ENCODE measurements at regions not wholly inside any gene's neighbourhood (a gene's known extent, or its start where the extent isn't known, plus 50 kb on each side); places are given as distances from the start of the nearest gene placed in this dataset.
A peak's percentile ranks its signal among the peaks of the same experiment; 100 is the strongest.

DNA sequence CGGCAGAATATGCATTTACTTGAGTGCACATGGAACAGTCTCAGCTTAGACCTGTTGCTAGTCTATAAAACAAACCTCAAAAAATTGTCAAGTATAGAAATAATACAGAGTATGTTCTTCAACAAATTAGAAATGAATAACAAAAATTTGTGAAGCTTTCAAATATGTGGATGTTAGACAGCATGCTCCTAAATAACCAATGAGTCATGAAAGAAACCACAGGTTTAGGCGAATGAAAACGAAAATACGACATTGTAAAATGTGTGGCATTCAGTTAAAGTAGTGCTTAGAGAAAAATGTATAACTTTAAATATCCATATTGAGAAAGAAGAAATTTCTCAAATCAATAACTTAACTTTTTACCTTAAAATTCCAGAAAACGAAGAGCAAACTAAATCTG is 760.0 kb upstream of the SORCS1 start:
- in situ Hi-C loops (cut with HindIII; ENCODE audit: low pct_unique_long_range_greater_than_20kb, low sequenced_read_pairs): no loop called here
- DNase-seq (ENCODE audit: low read depth, low spot score): no peak

DNA sequence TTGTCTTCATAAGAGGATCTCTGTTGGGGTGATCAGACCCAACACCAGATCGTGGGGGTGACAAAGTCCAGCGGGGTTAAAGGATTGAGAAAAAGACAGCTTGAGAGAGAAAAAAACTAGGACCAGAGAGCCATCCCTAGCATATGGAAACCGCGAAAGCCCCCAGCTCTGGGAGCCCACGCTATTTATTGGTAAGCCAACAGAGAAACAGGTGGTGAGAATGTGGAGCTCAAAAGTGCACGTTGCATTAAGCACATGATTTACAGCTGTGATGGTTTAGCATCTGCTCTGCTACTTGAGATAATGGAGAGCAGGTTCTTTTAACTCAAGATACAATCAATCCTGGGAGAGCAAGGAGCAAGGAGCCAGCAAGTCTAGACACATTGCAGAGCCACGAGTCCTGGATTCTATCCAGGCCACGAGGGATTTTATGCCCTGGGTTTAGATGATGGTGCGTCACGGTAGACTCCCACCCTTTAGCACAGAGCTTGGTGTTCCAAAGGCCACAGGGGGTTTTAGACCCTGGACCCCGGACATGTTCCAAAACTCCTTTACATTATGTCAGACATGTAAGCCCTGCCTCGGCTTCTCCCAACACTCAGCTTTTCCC is 755.2 kb upstream of the SORCS1 start:
- in situ Hi-C loops (cut with HindIII; ENCODE audit: low pct_unique_long_range_greater_than_20kb, low sequenced_read_pairs): no loop called here
- no peak for DNase-seq (ENCODE audit: low read depth, low spot score)

DNA sequence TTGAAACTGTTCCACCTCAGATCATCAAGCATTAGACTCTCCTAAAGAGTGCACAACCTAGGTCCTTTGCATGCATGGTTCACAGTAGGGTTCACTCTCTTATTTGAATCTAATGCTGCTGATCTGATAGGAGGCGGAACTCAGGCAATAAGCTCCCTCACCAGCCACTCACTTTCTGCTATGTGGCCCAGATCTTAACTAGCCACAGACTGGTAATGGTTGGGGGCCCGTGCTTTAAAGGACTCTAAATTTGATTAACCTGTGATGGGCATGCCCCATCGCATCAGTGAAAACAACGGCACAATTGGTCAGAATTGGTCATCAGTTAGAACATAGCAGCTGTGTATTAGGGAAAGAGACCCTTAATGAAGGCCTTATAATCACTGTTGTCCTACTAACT is 753.7 kb upstream of the SORCS1 start:
- in situ Hi-C loops (cut with HindIII; ENCODE audit: low pct_unique_long_range_greater_than_20kb, low sequenced_read_pairs): no loop called here
- DNase-seq (ENCODE audit: low read depth, low spot score): no peak

DNA sequence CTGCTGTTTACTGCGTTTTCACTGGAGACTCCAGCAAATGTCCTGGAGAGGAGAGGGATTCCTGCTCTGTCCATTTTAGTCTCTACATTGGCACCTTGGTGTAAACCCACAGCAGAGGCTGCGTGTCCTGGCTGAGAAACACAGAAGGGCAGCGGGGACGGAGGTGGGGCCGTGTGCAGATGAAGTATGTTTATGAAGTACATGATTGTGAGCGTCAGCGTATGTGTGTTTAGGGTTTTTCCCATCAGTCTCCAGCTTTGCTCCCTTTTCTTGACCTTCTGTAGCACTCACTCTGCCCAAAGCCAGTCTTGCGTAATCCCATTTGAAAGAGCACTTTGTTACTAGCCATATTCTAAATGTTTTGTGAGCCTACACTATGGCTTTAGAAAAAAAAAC is 750.7 kb upstream of the SORCS1 start:
- in situ Hi-C loops (cut with HindIII; ENCODE audit: low pct_unique_long_range_greater_than_20kb, low sequenced_read_pairs): no loop called here
- peak; percentile 59 for DNase-seq (ENCODE audit: low read depth, low spot score)

DNA sequence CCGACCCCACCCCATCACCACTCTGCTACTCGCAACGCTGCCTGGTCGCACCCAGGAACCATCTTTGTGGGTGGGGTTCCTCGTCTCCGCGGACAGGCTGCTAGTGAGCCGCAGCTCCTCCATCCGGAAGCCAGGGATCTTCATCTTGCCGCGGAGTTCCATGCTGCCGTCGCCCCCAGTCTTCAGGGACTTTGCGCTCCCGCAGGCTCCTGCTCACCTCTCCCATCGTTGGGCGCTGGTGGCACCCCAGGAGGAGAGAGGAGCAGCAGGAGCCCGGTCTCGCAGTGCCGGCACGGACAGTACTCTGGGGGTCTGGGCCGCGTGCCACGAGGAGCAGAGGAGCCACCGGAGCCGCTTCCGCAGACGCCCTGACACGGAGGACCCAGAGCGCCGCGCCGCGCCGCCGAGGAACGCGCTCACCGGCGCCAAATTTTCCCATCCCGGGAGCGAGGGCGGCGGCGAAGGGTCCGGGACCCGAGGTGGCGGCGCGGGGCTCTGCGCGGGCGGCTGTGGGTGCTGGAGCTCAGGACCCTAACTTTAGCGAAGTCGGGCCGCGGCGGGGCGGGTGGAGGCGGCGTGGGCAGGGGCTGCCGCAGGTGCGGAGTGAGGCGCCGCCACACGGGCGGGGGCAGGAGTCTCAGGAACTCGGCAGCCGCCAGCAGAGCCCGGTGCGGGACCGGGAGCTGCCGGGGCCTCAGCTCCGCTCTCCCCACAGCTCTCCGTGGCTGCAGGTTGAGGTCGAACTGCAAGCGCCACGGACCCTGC is 750.1 kb upstream of the SORCS1 start:
- no peak for DNase-seq (ENCODE audit: low read depth, low spot score)
- in situ Hi-C loops (cut with HindIII; ENCODE audit: low pct_unique_long_range_greater_than_20kb, low sequenced_read_pairs): no loop called here

DNA sequence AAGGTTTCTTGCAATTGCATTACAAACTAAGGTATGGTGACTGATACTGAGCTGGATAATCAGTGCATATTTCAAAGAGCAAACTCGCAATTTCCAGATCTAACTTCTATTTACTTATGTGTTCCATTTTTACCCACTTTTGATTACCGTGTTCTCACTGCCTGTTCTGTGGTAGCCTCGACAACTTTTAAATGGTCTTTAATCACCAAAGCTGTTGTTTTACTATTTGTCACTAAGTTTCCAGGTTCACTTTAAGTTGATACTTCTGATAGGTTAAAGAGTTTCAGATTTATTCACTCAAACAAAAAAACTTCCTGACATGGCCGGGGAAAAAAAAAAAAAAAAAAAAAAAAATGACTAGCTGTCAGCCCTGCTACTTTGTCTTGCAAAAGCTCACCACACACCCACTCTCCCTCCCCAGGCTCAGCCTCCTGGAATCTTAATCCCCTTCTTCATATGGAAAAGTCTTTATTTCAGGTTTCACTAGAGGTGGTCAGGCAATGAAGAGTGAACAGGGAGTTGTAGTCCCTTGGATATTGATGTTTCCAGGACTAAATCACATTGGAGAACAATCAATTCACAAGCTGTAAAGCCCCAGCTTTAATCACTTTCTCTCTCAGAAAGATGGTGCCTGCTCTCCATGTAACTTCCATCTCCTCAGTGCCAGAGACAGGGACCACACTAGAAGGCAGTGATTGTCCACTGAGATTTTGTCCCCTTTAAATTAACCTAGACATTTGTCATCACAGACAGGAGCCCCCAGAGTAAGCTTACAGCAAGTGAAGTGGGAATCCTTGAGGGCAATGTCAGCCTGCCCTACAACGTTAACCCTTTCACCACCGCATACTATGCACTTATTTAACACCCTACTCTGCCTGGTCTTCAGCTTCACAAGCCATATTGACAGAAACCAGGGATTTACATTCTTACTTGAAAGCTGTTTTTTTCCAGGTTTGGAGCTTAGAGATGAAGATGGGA is 749.1 kb upstream of the SORCS1 start:
- no peak for DNase-seq (ENCODE audit: low read depth, low spot score)
- in situ Hi-C loops (cut with HindIII; ENCODE audit: low pct_unique_long_range_greater_than_20kb, low sequenced_read_pairs): no loop called here

DNA sequence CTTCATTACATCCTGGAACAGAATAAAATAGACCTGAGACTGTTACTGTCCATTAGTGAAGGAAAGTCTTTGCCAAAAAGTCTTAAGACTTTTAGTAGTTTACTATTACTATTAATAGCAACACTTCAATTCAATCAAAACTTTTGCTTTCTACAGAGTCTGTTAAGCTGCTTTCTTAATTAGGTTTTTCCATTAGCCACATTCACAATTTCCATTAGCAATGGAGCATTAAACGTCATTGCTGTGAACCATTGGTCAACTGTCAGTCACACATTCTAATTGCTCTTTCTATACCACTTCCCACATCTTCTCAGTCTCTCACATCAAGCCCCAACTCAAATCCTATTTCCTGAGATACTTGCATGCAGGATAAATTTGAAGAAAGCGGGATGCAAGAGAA is 736.6 kb upstream of the SORCS1 start:
- in situ Hi-C loops (cut with HindIII; ENCODE audit: low pct_unique_long_range_greater_than_20kb, low sequenced_read_pairs): no loop called here
- no peak for DNase-seq (ENCODE audit: low read depth, low spot score)

DNA sequence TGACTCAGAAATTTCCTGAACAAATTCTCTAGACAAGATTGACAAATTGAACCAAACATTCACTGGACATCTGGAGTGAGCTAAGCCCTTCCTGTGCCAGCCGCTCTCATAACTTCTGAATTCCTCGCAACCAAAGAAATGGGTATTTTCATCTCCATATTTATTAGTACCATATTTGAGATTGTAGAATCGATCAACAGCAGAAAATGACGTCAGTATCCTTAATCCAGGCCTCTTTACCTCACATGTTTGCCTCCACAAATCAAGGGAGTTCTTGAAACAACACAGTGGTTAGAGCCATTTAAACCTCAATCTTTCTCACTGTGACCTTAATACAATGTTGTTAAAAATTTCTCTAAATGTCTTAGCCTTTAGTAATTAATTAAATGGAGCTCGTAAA is 735.6 kb upstream of the SORCS1 start:
- in situ Hi-C loops (cut with HindIII; ENCODE audit: low pct_unique_long_range_greater_than_20kb, low sequenced_read_pairs): no loop called here
- DNase-seq (ENCODE audit: low read depth, low spot score): no peak

DNA sequence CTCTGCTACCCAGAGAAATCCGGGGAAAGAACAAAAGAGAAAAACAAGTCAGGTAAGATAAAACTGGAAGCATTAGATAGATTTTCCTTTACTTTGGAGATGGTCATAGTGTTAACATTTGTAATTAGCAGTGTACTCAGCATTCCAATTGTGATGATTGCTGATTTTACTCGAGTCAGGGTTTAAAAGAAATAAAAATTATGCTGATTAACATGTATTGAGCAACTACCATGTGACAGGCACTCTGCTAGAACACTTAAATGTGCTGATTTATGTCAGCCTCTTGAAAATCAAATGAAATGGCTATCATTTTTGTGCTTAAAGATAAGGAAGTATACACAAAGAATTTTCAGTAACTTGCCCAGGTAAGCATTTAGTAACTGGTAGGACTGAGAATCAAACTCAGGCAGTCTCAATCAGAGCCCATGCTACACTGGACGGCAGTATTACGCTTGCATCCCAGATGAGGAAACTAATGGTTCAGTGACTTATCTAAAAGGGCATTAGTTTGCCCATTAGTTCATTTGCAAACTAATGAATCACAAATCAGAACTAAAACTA is 735.1 kb upstream of the SORCS1 start:
- in situ Hi-C loops (cut with HindIII; ENCODE audit: low pct_unique_long_range_greater_than_20kb, low sequenced_read_pairs): no loop called here
- no peak for DNase-seq (ENCODE audit: low read depth, low spot score)

DNA sequence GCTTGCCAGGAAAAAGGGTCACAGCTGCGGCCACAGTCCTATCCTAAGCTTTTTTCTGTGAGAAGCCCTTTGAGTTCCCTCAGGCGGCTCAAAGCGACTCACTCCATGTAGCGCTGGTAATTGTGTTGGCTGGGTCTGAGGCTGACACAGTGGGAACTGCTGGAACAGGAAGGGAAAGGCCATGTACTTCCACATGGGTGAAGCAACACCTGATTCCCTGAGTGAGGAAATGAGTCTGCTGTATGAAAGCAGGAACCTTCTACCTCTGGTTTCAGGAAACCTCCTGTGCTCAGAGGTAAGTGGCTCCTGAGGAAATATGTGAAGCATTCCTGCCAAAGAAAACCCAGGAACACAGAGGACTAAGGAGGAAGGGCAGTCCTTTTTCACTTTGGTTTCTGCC is 734.6 kb upstream of the SORCS1 start:
- in situ Hi-C loops (cut with HindIII; ENCODE audit: low pct_unique_long_range_greater_than_20kb, low sequenced_read_pairs): no loop called here
- DNase-seq (ENCODE audit: low read depth, low spot score): no peak

DNA sequence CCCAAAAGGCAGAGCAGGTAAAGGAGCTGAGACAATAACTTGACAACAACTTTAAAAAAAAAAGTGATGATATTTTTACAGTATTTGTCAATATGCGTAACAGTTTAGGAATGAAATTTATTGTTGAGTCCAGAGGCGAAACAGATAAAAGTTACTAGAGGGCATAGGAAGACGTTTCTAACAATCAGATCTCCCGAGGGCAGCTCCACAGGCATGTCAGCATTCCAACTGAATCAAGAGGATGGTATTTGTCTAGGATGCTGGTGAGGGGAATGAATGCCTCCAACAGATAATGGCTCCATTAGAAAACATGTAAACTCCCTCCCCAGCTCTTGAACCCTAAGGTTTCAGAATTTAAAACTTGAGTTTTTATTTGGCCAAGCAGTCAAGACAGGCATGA is 733.9 kb upstream of the SORCS1 start:
- in situ Hi-C loops (cut with HindIII; ENCODE audit: low pct_unique_long_range_greater_than_20kb, low sequenced_read_pairs): no loop called here
- no peak for DNase-seq (ENCODE audit: low read depth, low spot score)

DNA sequence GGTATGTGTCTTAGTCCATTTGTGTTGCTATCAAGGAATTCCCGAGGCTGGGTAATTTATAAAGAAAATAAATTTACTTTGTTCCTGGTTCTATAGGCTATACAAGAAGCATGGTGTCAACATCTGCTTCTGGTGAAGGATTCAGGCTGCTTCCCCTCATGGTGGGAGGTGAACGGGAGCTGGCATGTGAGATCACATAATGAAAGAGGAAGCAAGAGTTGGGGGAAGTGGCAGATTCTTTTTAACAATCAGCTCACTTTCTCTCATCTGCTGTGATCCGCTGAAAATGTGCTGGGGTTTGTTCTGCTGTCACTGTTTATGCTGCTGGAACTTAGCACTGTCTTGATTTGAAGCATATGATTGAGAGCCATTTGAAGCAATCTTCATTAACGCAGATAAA is 730.0 kb upstream of the SORCS1 start:
- in situ Hi-C loops (cut with HindIII; ENCODE audit: low pct_unique_long_range_greater_than_20kb, low sequenced_read_pairs): no loop called here
- no peak for DNase-seq (ENCODE audit: low read depth, low spot score)

DNA sequence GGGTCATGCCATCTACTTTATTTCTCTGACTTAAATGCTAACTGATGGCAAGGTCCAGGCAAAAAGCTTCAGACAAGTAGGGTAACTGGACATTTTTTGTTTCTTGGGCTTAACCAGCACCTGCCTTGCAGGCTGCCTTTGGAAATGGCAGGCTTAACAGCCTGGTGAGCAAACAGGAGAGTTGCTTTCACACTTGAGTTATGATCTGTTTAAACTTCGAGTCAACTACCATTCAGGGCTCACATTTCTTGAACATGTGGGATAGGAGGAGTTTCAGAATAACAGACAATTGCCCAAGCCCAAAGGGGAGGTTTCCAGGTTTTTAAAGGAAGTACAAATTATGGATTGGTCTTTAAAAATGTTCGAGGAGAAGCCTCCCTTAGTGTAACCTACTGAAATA is 724.6 kb upstream of the SORCS1 start:
- in situ Hi-C loops (cut with HindIII; ENCODE audit: low pct_unique_long_range_greater_than_20kb, low sequenced_read_pairs): no loop called here
- no peak for DNase-seq (ENCODE audit: low read depth, low spot score)

DNA sequence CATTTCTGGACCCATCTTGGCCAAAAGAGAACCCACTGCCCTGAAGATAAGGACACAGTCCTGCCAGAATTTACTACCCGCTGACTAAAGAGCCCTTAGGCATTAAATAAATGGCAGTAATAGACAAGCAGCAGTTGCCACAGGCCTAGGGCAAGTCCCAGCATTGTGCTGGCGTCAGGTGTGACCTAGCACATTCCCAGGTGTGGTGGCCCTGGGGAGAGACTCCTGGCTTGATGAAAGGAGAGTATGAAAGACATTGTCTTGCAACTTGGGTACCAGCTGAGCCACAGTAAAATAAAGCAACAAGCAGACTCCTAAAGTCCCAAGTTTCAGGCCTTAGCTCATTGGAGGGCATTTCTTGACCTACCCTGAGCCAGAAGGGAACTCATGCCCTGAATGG is 715.7 kb upstream of the SORCS1 start:
- in situ Hi-C loops (cut with HindIII; ENCODE audit: low pct_unique_long_range_greater_than_20kb, low sequenced_read_pairs): no loop called here
- no peak for DNase-seq (ENCODE audit: low read depth, low spot score)

DNA sequence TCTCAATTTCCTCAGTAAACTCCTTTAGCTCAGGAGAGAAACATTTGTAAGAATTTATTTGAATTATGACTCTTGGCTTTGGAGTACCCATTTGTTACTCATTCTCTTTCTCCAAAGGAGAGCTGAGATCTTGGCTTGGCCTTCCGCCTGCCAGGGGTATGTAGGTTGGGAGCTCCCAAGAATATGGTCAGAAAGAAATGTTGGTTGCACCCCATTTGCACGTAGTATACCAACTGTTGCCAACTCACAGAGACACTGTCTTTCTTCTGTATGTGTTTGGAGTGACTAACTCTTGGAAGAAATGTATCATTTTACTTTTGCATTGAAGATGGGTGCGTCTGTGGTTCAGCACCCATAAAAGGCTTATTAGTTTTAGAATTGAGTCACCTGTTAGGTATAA is 708.5 kb upstream of the SORCS1 start:
- in situ Hi-C loops (cut with HindIII; ENCODE audit: low pct_unique_long_range_greater_than_20kb, low sequenced_read_pairs): no loop called here
- no peak for DNase-seq (ENCODE audit: low read depth, low spot score)

DNA sequence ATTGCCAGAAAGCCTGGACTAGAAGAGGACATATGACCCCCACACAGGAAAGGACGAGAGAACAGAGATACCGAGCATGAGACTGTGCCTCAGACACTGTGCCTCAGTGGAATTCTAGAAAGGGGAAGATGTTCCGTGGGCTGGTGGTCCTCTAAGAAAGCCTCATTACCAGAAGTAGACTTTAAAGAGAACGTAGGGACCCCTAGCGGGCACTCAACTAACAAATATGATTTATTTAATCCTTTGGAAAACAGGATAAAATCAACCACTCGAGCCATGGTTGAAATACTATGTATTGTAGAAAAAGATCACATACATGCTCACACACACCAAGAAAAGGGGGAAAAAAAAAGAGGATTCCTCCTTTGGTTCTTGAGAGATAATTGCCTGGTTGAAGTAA is 701.2 kb upstream of the SORCS1 start:
- DNase-seq (ENCODE audit: low read depth, low spot score): peak; percentile 26

DNA sequence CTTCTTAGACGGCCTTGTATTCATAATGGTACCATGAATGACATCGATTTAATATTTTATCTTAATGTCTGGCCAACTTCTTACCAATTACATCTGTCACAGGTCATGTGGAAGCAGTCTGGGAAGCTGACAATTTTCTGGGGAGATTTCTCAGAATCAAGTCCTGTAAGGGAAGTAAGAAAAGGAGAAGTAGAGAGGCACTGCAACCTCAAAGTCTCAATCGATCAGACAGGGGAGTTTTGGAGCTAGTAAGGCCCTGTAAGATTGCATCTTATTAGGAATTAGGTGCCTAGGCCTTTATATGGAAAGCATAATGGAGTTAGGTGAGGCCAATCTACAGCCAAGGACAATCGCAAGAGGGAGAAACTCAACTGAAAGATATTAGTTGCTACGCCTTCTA is 694.6 kb upstream of the SORCS1 start:
- in situ Hi-C loops (cut with HindIII; ENCODE audit: low pct_unique_long_range_greater_than_20kb, low sequenced_read_pairs): no loop called here
- DNase-seq (ENCODE audit: low read depth, low spot score): no peak

More for the DNA sequence above, 701.2 kb upstream of the SORCS1 start:
- in situ Hi-C loops (cut with HindIII; ENCODE audit: low pct_unique_long_range_greater_than_20kb, low sequenced_read_pairs): no loop called here

DNA sequence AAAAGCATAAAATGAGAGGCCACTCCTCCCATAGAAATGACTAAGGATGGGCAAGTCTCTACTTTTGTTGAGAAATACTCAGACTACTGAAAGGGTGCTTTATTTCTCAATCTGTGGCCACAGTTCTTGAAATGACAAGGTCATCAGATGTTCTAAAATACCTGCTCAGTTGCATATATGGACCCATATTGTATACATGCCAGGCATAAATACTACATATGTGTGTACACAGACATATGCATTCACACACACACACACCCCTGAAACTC is 691.5 kb upstream of the SORCS1 start:
- in situ Hi-C loops (cut with HindIII; ENCODE audit: low pct_unique_long_range_greater_than_20kb, low sequenced_read_pairs): no loop called here

More for the DNA sequence above, 691.5 kb upstream of the SORCS1 start:
- DNase-seq (ENCODE audit: low read depth, low spot score): no peak
